Astrocyte (in vitro differentiated cells and primary cell): ENCODE measurements at regions not wholly inside any gene's neighbourhood (a gene's known extent, or its start where the extent isn't known, plus 50 kb on each side); places are given as distances from the start of the nearest gene placed in this dataset.

Source experiments
- DNase-seq: peaks from one replicate; pipeline ENCODE4 v3.0.0-alpha.2; 2010; ENCODE audit warnings: low read depth
- FAIRE-seq: peaks from 2 replicates; lab custom pipeline; 2011; peaks lifted over from hg19 to GRCh38; lab: Jason Lieb, UNC
- H2AFZ ChIP-seq: 2 replicates; pipeline ENCODE4 v1.6.0; 2012; ENCODE audit warnings: low read depth, low read length, inconsistent platforms
- H3K27ac ChIP-seq: 2 replicates; pipeline ENCODE4 v1.5.1; 2011; ENCODE audit warnings: low read depth, low read length, inconsistent platforms
- H3K27me3 ChIP-seq: 2 replicates; pipeline ENCODE4 v1.6.0; 2011; ENCODE audit warnings: low read length, inconsistent platforms; ENCODE audit not compliant: insufficient read depth
- H3K36me3 ChIP-seq: 2 replicates; pipeline ENCODE4 v1.5.1; 2011; ENCODE audit warnings: low read length, inconsistent platforms; ENCODE audit not compliant: insufficient read depth
- H3K4me1 ChIP-seq: 2 replicates; pipeline ENCODE4 v1.5.1; 2011; ENCODE audit warnings: low read length, inconsistent platforms; ENCODE audit not compliant: insufficient read depth
- H3K4me2 ChIP-seq: 2 replicates; pipeline ENCODE4 v1.6.0; 2012; ENCODE audit warnings: low read length, inconsistent platforms
- H3K4me3 ChIP-seq: 2 replicates; pipeline ENCODE4 v1.5.1; 2011; ENCODE audit warnings: low read depth, mild to moderate bottlenecking, low read length, inconsistent platforms; ENCODE audit not compliant: insufficient read depth
- H3K79me2 ChIP-seq: 2 replicates; pipeline ENCODE4 v1.6.0; 2012; ENCODE audit warnings: mild to moderate bottlenecking, low read length, inconsistent platforms; ENCODE audit not compliant: insufficient read depth
- H3K9ac ChIP-seq: 2 replicates; pipeline ENCODE4 v1.6.0; 2012; ENCODE audit warnings: mild to moderate bottlenecking, low read length, inconsistent platforms
- H3K9me3 ChIP-seq: 2 replicates; pipeline ENCODE4 v1.5.1; 2012; ENCODE audit warnings: low read depth, mild to moderate bottlenecking, low read length, inconsistent platforms; ENCODE audit not compliant: insufficient read depth
- H4K20me1 ChIP-seq: 2 replicates; pipeline ENCODE4 v1.6.0; 2012; ENCODE audit warnings: low read length, inconsistent platforms; ENCODE audit not compliant: insufficient read depth
- H3K27ac Mint-ChIP-seq: one replicate; pipeline ENCODE4 v1.8.0; 2021; ENCODE audit warnings: mild to moderate bottlenecking, mixed read lengths; ENCODE audit not compliant: unreplicated experiment
- H3K27me3 Mint-ChIP-seq: one replicate; pipeline ENCODE4 v1.8.0; 2021; ENCODE audit warnings: low read depth, mixed read lengths; ENCODE audit not compliant: unreplicated experiment
- H3K36me3 Mint-ChIP-seq: one replicate; pipeline ENCODE4 v1.8.0; 2021; ENCODE audit warnings: low read depth, mixed read lengths; ENCODE audit not compliant: unreplicated experiment
- H3K4me1 Mint-ChIP-seq: one replicate; pipeline ENCODE4 v1.8.0; 2021; ENCODE audit warnings: low read depth, mixed read lengths; ENCODE audit not compliant: unreplicated experiment
- H3K4me3 Mint-ChIP-seq: one replicate; pipeline ENCODE4 v1.8.0; 2021; ENCODE audit warnings: mild to moderate bottlenecking, moderate library complexity, mixed read lengths; ENCODE audit not compliant: unreplicated experiment
- H3K9me3 Mint-ChIP-seq: one replicate; pipeline ENCODE4 v1.8.0; 2021; ENCODE audit warnings: mild to moderate bottlenecking, mixed read lengths; ENCODE audit not compliant: unreplicated experiment
- EZH2 ChIP-seq: IDR thresholded peaks from 2 replicates; pipeline ENCODE4 v1.6.1; 2012; ENCODE audit warnings: mild to moderate bottlenecking, low read length, inconsistent platforms; ENCODE audit not compliant: insufficient read depth
- TF ChIP-seq, protein P1 (sequence below): IDR thresholded peaks from 2 replicates; pipeline ENCODE4 v1.5.1; 2011; ENCODE audit warnings: low read depth, mild to moderate bottlenecking, inconsistent platforms, low read length, moderate library complexity; ENCODE audit not compliant: insufficient read depth

- H4K20me1 ChIP-seq: no peaks in the 10 kb centered on the region
- H3K36me3 Mint-ChIP-seq: no peaks in the 10 kb centered on the region
- H3K9me3 Mint-ChIP-seq: no peaks in the 10 kb centered on the region
- no peak overlapping the region for H3K27ac Mint-ChIP-seq
- FAIRE-seq (no peak), DNase-seq (no peak)
- no peak overlapping the region for H3K4me3 ChIP-seq
- H2AFZ ChIP-seq: no peak overlapping the region
- no peaks in the 10 kb centered on the region for H3K9me3 ChIP-seq
- no peaks in the 10 kb centered on the region for H3K79me2 ChIP-seq
- no peaks in the 10 kb centered on the region for H3K36me3 ChIP-seq
- H3K9ac ChIP-seq: no peak overlapping the region
- TF ChIP-seq, protein P1, sequence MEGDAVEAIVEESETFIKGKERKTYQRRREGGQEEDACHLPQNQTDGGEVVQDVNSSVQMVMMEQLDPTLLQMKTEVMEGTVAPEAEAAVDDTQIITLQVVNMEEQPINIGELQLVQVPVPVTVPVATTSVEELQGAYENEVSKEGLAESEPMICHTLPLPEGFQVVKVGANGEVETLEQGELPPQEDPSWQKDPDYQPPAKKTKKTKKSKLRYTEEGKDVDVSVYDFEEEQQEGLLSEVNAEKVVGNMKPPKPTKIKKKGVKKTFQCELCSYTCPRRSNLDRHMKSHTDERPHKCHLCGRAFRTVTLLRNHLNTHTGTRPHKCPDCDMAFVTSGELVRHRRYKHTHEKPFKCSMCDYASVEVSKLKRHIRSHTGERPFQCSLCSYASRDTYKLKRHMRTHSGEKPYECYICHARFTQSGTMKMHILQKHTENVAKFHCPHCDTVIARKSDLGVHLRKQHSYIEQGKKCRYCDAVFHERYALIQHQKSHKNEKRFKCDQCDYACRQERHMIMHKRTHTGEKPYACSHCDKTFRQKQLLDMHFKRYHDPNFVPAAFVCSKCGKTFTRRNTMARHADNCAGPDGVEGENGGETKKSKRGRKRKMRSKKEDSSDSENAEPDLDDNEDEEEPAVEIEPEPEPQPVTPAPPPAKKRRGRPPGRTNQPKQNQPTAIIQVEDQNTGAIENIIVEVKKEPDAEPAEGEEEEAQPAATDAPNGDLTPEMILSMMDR: no peak
- no peak for TF ChIP-seq EZH2
- peaks cover 3% of the 10 kb centered on the region for H3K4me1 Mint-ChIP-seq
- H3K27ac ChIP-seq: no peak overlapping the region
- no peaks in the 10 kb centered on the region for H3K27me3 ChIP-seq
- H3K4me3 Mint-ChIP-seq: no peak overlapping the region
- H3K4me2 ChIP-seq: no peak overlapping the region
- H3K27me3 Mint-ChIP-seq: no peaks in the 10 kb centered on the region
- no peaks in the 10 kb centered on the region for H3K4me1 ChIP-seq
These were observed 55.4 kb upstream of the MIER3 start for GRCh38 chr5:57007344-57007743.

DNA sequence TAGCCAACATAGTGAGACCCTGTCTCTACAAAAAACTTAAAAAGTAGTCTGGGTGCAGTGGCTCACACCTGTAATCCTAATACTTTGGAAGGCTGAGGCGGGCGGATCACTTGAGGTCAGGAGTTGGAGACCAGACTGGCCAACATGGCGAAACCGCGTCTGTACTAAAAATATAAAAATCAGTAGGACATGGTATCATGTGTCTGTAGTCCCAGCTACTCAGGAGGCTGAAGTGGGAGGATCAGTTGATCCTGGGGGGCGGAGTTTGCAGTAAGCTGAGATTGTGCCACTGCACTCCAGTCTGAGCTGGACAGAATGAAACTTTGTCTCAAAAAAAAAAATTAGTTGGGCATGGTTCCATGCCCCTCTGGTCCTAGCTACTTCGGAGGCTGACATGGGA lies 57.9 kb upstream of the MIER3 start:
- DNase-seq (no peak), FAIRE-seq (no peak)
- H3K4me3 ChIP-seq: no peak overlapping the region
- H3K27me3 ChIP-seq: no peaks in the 10 kb centered on the region
- no peak overlapping the region for H2AFZ ChIP-seq
- H3K79me2 ChIP-seq: no peaks in the 10 kb centered on the region
- no peak overlapping the region for H3K27ac Mint-ChIP-seq
- no peaks in the 10 kb centered on the region for H3K4me1 Mint-ChIP-seq
- no peaks in the 10 kb centered on the region for H4K20me1 ChIP-seq
- no peaks in the 10 kb centered on the region for H3K4me1 ChIP-seq
- no peak overlapping the region for H3K4me3 Mint-ChIP-seq
- no peaks in the 10 kb centered on the region for H3K36me3 ChIP-seq
- H3K27me3 Mint-ChIP-seq: no peaks in the 10 kb centered on the region
- H3K4me2 ChIP-seq: no peak overlapping the region
- H3K27ac ChIP-seq: no peak overlapping the region
- no peak overlapping the region for H3K9ac ChIP-seq
- H3K36me3 Mint-ChIP-seq: no peaks in the 10 kb centered on the region
- no peaks in the 10 kb centered on the region for H3K9me3 ChIP-seq
- no peaks in the 10 kb centered on the region for H3K9me3 Mint-ChIP-seq
- TF ChIP-seq, protein P1: no peak
- no peak for TF ChIP-seq EZH2

- TF ChIP-seq, protein P1: no peak
- TF ChIP-seq EZH2: no peak
- no peaks in the 10 kb centered on the region for H4K20me1 ChIP-seq
These were observed 58.9 kb upstream of the MIER3 start for GRCh38 chr5:57010786-57011185.

More at GRCh38 chr5:57010786-57011185, 58.9 kb upstream of the MIER3 start:
- Mint-ChIP-seq H3K36me3 (no peaks in the 10 kb centered on the region), H3K4me3 (no peak overlapping the region), H3K4me1 (no peaks in the 10 kb centered on the region), H3K9me3 (no peaks in the 10 kb centered on the region), H3K27me3 (no peaks in the 10 kb centered on the region), H3K27ac (no peak overlapping the region)
- DNase-seq: no peak
- no peak overlapping the region for H2AFZ ChIP-seq
- FAIRE-seq: no peak
- H3K4me1 ChIP-seq: no peaks in the 10 kb centered on the region
- H3K4me3 ChIP-seq: no peak overlapping the region
- H3K9ac ChIP-seq: no peak overlapping the region
- no peaks in the 10 kb centered on the region for H3K9me3 ChIP-seq
- H3K79me2 ChIP-seq: no peaks in the 10 kb centered on the region
- no peak overlapping the region for H3K4me2 ChIP-seq
- H3K36me3 ChIP-seq: no peaks in the 10 kb centered on the region
- no peak overlapping the region for H3K27ac ChIP-seq
- no peaks in the 10 kb centered on the region for H3K27me3 ChIP-seq
